ENCODE measurements at regions not wholly inside any gene's neighbourhood (a gene's known extent, or its start where the extent isn't known, plus 50 kb on each side); places are given as distances from the start of the nearest gene placed in this dataset.

GRCh38 chr16:59193637-59194036 lies 459.5 kb upstream of the GOT2 start:
- Histone ChIP-seq H4K20me1 (ENCODE audit: insufficient read depth) (no peaks in the 10 kb centered on the region), H3K27ac (ENCODE audit: low read depth in 2 of 2, low read length in 1 of 2) (no peak overlapping the region), H3K36me3 (replicated peaks in 1 of 2; ENCODE audit: control insufficient read depth in 1 of 2, insufficient read depth in 2 of 2, low read length in 1 of 2) (no peaks in the 10 kb centered on the region), H3K4me3 (ENCODE audit: low read depth in 2 of 2, low read length in 1 of 2) (no peak overlapping the region), H3K9me3 (no peaks in the 10 kb centered on the region; the same call in 1 of the 2 replicates), H3K4me2 (no peak overlapping the region), H3K79me2 (ENCODE audit: insufficient read depth) (no peaks in the 10 kb centered on the region), H3F3A (replicated peaks; ENCODE audit: insufficient read depth) (no peaks in the 10 kb centered on the region), H3K27me3 (ENCODE audit: insufficient read depth) (no peaks in the 10 kb centered on the region), H3K9ac (no peak overlapping the region), H3K9me2 (no peaks in the 10 kb centered on the region), H3K4me1 (ENCODE audit: control insufficient read depth in 1 of 2, insufficient read depth in 2 of 2, low read depth in 1 of 2, low read length in 1 of 2) (no peaks in the 10 kb centered on the region), H2AFZ (ENCODE audit: low read depth) (no peak overlapping the region)
- no peak for DNase-seq
- POLR2A ChIA-PET, result no interaction called here
- WGBS (ENCODE audit: low lambda C conversion rate), result 43% methylated on average over 2 of the region's 2 CpGs
- TF ChIP-seq EZH2phosphoT487 (IDR thresholded peaks at IDR 0.05; ENCODE audit: borderline replicate concordance, low read depth), result no peak
- CTCF ChIA-PET, result interaction anchor here (0.9 to 2.5 kb wide), 5 partner anchors 9 to 21 kb away, joined by 3 to 12 read pairs (median 5); no protein-coding TSS in a partner anchor

- H3K9ac ChIP-seq, result no peak overlapping the region
- no peak overlapping the region for H3K27ac ChIP-seq (ENCODE audit: low read depth in 2 of 2, low read length in 1 of 2)
- no peaks in the 10 kb centered on the region for H3K4me1 ChIP-seq (ENCODE audit: control insufficient read depth in 1 of 2, insufficient read depth in 2 of 2, low read depth in 1 of 2, low read length in 1 of 2)
- no peaks in the 10 kb centered on the region for H3F3A ChIP-seq (replicated peaks; ENCODE audit: insufficient read depth)
- peak; percentile 38 for TF ChIP-seq RAD21 (IDR thresholded peaks at IDR 0.05; ENCODE audit: low read length)
- TF ChIP-seq RXRA (IDR thresholded peaks at IDR 0.05; ENCODE audit: borderline replicate concordance, low read depth), result no peak
- TF ChIP-seq MEF2A (IDR thresholded peaks at IDR 0.05; ENCODE audit: borderline replicate concordance, low read depth), result no peak
- TF ChIP-seq RFX5 (IDR thresholded peaks at IDR 0.05; ENCODE audit: low read length), result no peak
- TF ChIP-seq CTCF (IDR thresholded peaks at IDR 0.05), result peak; percentile 31
- H3K9me3 ChIP-seq, result no peaks in the 10 kb centered on the region; the same call in 1 of the 2 replicates
- no peaks in the 10 kb centered on the region for H4K20me1 ChIP-seq (ENCODE audit: insufficient read depth)
- no peaks in the 10 kb centered on the region for H3K79me2 ChIP-seq (ENCODE audit: insufficient read depth)
- POLR2A ChIA-PET, result no interaction called here
- no peaks in the 10 kb centered on the region for H3K9me2 ChIP-seq
- peak; percentile 33 for DNase-seq
- H2AFZ ChIP-seq (ENCODE audit: low read depth), result no peak overlapping the region
- 28% methylated on average over 6 of the region's 6 CpGs for WGBS (ENCODE audit: low lambda C conversion rate)
- H3K27me3 ChIP-seq (ENCODE audit: insufficient read depth), result no peaks in the 10 kb centered on the region
- H3K36me3 ChIP-seq (replicated peaks in 1 of 2; ENCODE audit: control insufficient read depth in 1 of 2, insufficient read depth in 2 of 2, low read length in 1 of 2), result no peaks in the 10 kb centered on the region
- no peak overlapping the region for H3K4me2 ChIP-seq
- no peak overlapping the region for H3K4me3 ChIP-seq (ENCODE audit: low read depth in 2 of 2, low read length in 1 of 2)
- CTCF ChIA-PET, result interaction anchor here (0.8 to 2.5 kb wide), 8 partner anchors 10 to 378 kb away, joined by 3 to 12 read pairs (median 5); no protein-coding TSS in a partner anchor
Observed at GRCh38 chr16:59192551-59193199, 458.6 kb upstream of the GOT2 start.

GRCh38 chr16:59190731-59191130 lies 456.6 kb upstream of the GOT2 start:
- H2AFZ ChIP-seq (ENCODE audit: low read depth), result no peak overlapping the region
- no peaks in the 10 kb centered on the region for H3K36me3 ChIP-seq (replicated peaks in 1 of 2; ENCODE audit: control insufficient read depth in 1 of 2, insufficient read depth in 2 of 2, low read length in 1 of 2)
- no peak overlapping the region for H3K27ac ChIP-seq (ENCODE audit: low read depth in 2 of 2, low read length in 1 of 2)
- TF ChIP-seq TEAD4 (IDR thresholded peaks at IDR 0.05; ENCODE audit: borderline replicate concordance, insufficient read depth), result no peak
- no peak for TF ChIP-seq RCOR1 (IDR thresholded peaks at IDR 0.05; ENCODE audit: low read length)
- TF ChIP-seq FOSL2 (IDR thresholded peaks at IDR 0.05; ENCODE audit: borderline replicate concordance, low read depth), result no peak
- no peak for TF ChIP-seq POLR2AphosphoS5 (IDR thresholded peaks at IDR 0.05; ENCODE audit: low read depth, low read length)
- TF ChIP-seq YY1 (IDR thresholded peaks at IDR 0.05; ENCODE audit: low read depth), result no peak
- no peak for TF ChIP-seq EP300 (IDR thresholded peaks at IDR 0.05; ENCODE audit: borderline replicate concordance in 1 of 2, low read depth in 1 of 2, low read length in 1 of 2)
- TF ChIP-seq EZH2phosphoT487 (IDR thresholded peaks at IDR 0.05; ENCODE audit: borderline replicate concordance, low read depth), result no peak
- no peak for TF ChIP-seq CTCF (IDR thresholded peaks at IDR 0.05)
- TF ChIP-seq FOXJ3 (CRISPR knock-in tag; IDR thresholded peaks at IDR 0.05), result no peak
- TF ChIP-seq RXRA (IDR thresholded peaks at IDR 0.05; ENCODE audit: borderline replicate concordance, low read depth), result no peak
- TF ChIP-seq SMC3 (IDR thresholded peaks at IDR 0.05; ENCODE audit: low read depth, low read length), result no peak
- no peak for TF ChIP-seq USF2 (IDR thresholded peaks at IDR 0.05; ENCODE audit: borderline replicate concordance, low read depth, low read length)
- no peak for TF ChIP-seq GABPA (IDR thresholded peaks at IDR 0.05; ENCODE audit: low read depth)
- no peak for TF ChIP-seq GATA2 (CRISPR knock-in tag; IDR thresholded peaks at IDR 0.05)
- no peaks in the 10 kb centered on the region for H3K9me2 ChIP-seq
- H3K4me3 ChIP-seq (ENCODE audit: low read depth in 2 of 2, low read length in 1 of 2), result no peak overlapping the region
- POLR2A ChIA-PET, result no interaction called here
- H3K4me2 ChIP-seq, result no peak overlapping the region
- no peak overlapping the region for H3K9ac ChIP-seq
- CTCF ChIA-PET, result no interaction called here
- H4K20me1 ChIP-seq (ENCODE audit: insufficient read depth), result no peaks in the 10 kb centered on the region
- H3F3A ChIP-seq (replicated peaks; ENCODE audit: insufficient read depth), result no peaks in the 10 kb centered on the region
- H3K27me3 ChIP-seq (ENCODE audit: insufficient read depth), result no peaks in the 10 kb centered on the region
- H3K9me3 ChIP-seq, result no peaks in the 10 kb centered on the region; the same call in 1 of the 2 replicates
- no peak for DNase-seq
- H3K79me2 ChIP-seq (ENCODE audit: insufficient read depth), result no peaks in the 10 kb centered on the region
- H3K4me1 ChIP-seq (ENCODE audit: control insufficient read depth in 1 of 2, insufficient read depth in 2 of 2, low read depth in 1 of 2, low read length in 1 of 2), result no peaks in the 10 kb centered on the region

Measured in SK-N-SH (cell line).